ENCODE measurements at regions not wholly inside any gene's neighbourhood (a gene's known extent, or its start where the extent isn't known, plus 50 kb on each side); places are given as distances from the start of the nearest gene placed in this dataset.

- TF ChIP-seq CTCF (IDR thresholded peaks at IDR 0.05), result no peak
- TF ChIP-seq POLR2A (IDR thresholded peaks at IDR 0.05), result no peak
Observed at GRCh38 chr5:159775890-159776289, 140.4 kb upstream of the ADRA1B start.

Data from breast epithelium (tissue), 3 donors.